ENCODE measurements at regions not wholly inside any gene's neighbourhood (a gene's known extent, or its start where the extent isn't known, plus 50 kb on each side); places are given as distances from the start of the nearest gene placed in this dataset.

GRCh38 chr4:30620711-30621110 lies 99.5 kb upstream of the PCDH7 start:
- TF ChIP-seq EP300 (IDR thresholded peaks at IDR 0.05): no peak
- TF ChIP-seq, protein P1, sequence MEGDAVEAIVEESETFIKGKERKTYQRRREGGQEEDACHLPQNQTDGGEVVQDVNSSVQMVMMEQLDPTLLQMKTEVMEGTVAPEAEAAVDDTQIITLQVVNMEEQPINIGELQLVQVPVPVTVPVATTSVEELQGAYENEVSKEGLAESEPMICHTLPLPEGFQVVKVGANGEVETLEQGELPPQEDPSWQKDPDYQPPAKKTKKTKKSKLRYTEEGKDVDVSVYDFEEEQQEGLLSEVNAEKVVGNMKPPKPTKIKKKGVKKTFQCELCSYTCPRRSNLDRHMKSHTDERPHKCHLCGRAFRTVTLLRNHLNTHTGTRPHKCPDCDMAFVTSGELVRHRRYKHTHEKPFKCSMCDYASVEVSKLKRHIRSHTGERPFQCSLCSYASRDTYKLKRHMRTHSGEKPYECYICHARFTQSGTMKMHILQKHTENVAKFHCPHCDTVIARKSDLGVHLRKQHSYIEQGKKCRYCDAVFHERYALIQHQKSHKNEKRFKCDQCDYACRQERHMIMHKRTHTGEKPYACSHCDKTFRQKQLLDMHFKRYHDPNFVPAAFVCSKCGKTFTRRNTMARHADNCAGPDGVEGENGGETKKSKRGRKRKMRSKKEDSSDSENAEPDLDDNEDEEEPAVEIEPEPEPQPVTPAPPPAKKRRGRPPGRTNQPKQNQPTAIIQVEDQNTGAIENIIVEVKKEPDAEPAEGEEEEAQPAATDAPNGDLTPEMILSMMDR (IDR thresholded peaks at IDR 0.05): no peak
